Nephron (organoid): ENCODE measurements at regions not wholly inside any gene's neighbourhood (a gene's known extent, or its start where the extent isn't known, plus 50 kb on each side); places are given as distances from the start of the nearest gene placed in this dataset.

Source experiments
- H3K27ac Mint-ChIP-seq, 3 experiments: 2 replicates each; pipeline ENCODE4 v1.8.0; 2020; ENCODE audit warnings: mixed read lengths in 3 of 3, mild to moderate bottlenecking in 2 of 3, moderate library complexity in 1 of 3
- H3K27me3 Mint-ChIP-seq: 2 replicates; pipeline ENCODE4 v1.8.0; 2021; ENCODE audit warnings: low read depth, mild to moderate bottlenecking, moderate library complexity, mixed read lengths
- H3K36me3 Mint-ChIP-seq: 2 replicates; pipeline ENCODE4 v1.8.0; 2020; ENCODE audit warnings: low read depth, mixed read lengths
- H3K4me1 Mint-ChIP-seq: 2 replicates; pipeline ENCODE4 v1.8.0; 2020; ENCODE audit warnings: mixed read lengths
- H3K4me3 Mint-ChIP-seq, 3 experiments: 2 replicates each; pipeline ENCODE4 v1.8.0; 2020; ENCODE audit warnings: mild to moderate bottlenecking in 3 of 3, mixed read lengths in 3 of 3, moderate library complexity in 2 of 3
- H3K9me3 Mint-ChIP-seq: 2 replicates; pipeline ENCODE4 v1.8.0; 2020; ENCODE audit warnings: mixed read lengths
- TF ChIP-seq, protein P1 (sequence below), 3 experiments: fragments of 200-600 bp; sonication (generic); IDR thresholded peaks; one replicate each; pipeline ENCODE4 v1.5.0; 2021; ENCODE audit warnings: antibody characterized with exemption in 3 of 3; ENCODE audit not compliant: unreplicated experiment in 3 of 3

DNA sequence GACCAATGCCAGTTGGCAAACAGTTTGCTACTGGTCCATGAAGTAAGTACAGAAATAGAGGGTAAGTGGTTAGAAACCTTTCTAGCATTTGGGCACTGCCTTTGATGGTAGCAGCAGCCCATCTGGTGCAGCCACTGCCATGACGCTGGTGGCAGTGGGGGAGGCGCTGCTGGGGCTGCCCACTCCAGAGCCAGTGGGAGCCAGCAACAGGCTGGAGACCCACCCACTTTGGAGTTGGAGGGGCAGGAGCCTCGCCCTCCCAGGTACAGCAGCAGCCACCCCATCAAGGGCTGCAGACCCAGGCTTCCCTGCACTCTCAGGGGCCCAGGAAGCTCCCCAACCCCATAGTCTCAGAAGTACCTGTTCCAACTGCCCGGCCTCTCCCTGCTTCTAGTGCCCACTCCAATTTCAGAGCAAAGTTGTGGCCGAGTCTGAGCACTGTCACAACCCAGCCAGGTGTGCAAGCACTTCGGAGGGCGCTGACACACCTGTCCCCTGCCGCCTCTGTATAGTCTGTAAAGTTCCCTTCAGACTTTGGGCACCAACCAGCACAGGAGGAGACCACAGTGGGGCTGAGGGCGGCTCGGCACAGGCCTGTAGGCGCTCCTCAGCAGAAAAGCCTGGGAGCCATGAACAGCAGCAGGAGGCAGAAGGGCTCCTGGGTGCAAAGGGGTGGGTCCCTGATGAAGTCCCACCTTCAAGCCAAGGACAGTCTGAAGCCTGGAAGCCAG is 125.6 kb upstream of the CCDC150 start:
- no peaks in the 10 kb centered on the region for H3K9me3 Mint-ChIP-seq
- H3K36me3 Mint-ChIP-seq: no peaks in the 10 kb centered on the region
- TF ChIP-seq, protein P1, sequence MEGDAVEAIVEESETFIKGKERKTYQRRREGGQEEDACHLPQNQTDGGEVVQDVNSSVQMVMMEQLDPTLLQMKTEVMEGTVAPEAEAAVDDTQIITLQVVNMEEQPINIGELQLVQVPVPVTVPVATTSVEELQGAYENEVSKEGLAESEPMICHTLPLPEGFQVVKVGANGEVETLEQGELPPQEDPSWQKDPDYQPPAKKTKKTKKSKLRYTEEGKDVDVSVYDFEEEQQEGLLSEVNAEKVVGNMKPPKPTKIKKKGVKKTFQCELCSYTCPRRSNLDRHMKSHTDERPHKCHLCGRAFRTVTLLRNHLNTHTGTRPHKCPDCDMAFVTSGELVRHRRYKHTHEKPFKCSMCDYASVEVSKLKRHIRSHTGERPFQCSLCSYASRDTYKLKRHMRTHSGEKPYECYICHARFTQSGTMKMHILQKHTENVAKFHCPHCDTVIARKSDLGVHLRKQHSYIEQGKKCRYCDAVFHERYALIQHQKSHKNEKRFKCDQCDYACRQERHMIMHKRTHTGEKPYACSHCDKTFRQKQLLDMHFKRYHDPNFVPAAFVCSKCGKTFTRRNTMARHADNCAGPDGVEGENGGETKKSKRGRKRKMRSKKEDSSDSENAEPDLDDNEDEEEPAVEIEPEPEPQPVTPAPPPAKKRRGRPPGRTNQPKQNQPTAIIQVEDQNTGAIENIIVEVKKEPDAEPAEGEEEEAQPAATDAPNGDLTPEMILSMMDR (IDR thresholded peaks at IDR 0.05; ENCODE audit: unreplicated experiment in 3 of 3): no peak
- no peaks in the 10 kb centered on the region for H3K27me3 Mint-ChIP-seq
- H3K4me1 Mint-ChIP-seq: peaks cover 12% of the 10 kb centered on the region
- no peak overlapping the region for H3K4me3 Mint-ChIP-seq
- no peak overlapping the region for H3K27ac Mint-ChIP-seq

DNA sequence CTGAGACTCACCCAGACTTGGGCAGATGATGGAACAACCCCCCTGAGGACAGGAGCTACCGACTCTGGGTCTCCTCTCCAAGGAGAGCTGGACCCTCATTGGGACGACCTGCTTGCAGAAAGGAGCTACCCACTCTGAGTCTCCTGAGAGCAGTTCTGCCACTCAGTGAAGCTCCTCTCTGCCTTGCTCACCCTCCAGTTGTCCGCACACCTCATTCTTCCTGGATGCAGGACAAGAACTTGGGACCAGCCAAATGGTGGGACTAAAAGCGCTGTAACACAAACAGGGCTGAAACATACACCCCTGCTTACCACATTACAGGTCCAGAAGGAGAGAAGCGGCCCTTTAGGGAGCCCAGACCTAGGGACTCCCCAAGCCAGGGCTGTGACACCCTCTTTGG is 124.9 kb upstream of the CCDC150 start:
- no peaks in the 10 kb centered on the region for H3K27me3 Mint-ChIP-seq
- no peak overlapping the region for H3K4me3 Mint-ChIP-seq
- no peaks in the 10 kb centered on the region for H3K9me3 Mint-ChIP-seq
- TF ChIP-seq, protein P1 (IDR thresholded peaks at IDR 0.05; ENCODE audit: unreplicated experiment in 3 of 3): no peak
- peaks cover 12% of the 10 kb centered on the region for H3K4me1 Mint-ChIP-seq
- H3K27ac Mint-ChIP-seq: no peak overlapping the region
- no peaks in the 10 kb centered on the region for H3K36me3 Mint-ChIP-seq

DNA sequence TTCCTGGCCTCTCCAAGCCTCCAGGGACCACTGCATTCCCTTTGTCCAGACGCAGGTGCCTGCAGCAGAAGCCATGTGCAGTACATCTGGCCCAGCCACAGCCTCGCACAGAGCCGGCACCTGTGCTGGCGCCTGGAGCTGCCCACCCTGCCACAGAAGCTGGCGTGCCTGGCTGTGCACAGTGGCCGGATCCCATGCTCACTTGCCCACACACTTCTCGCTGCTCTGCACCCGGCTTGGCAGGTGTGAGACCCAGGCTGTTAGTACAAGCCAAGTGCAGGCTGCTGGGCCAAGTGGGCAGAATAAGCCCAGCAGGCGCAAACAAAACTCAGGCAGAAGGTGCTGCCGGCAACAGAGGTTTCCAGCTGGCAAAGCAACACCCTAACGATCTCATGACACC is 124.5 kb upstream of the CCDC150 start:
- no peaks in the 10 kb centered on the region for H3K27me3 Mint-ChIP-seq
- H3K9me3 Mint-ChIP-seq: no peaks in the 10 kb centered on the region

DNA sequence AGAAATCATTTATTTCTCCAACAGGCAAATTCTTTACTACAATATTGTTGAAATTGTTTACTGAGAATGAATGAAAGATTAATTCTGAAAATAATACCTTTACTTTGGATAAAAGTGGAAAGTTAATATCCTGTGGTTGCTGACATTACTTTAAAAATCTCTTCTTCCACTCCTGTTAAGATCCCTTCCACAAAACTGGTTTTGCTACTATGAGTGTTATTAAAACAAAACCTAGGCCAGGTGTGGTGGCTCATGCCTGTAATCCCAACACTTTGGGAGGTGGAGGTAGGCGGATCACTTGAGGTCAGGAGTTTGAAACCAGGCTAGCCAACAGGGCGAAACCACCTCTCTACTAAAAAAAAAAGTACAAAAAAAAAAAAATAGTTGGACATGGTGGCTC is 123.9 kb upstream of the CCDC150 start:
- Mint-ChIP-seq H3K27me3 (no peaks in the 10 kb centered on the region), H3K4me1 (peaks cover 9% of the 10 kb centered on the region), H3K36me3 (no peaks in the 10 kb centered on the region), H3K9me3 (no peaks in the 10 kb centered on the region), H3K4me3 (no peak overlapping the region), H3K27ac (no peak overlapping the region)
- TF ChIP-seq, protein P1 (IDR thresholded peaks at IDR 0.05; ENCODE audit: unreplicated experiment in 3 of 3): no peak

More for the DNA sequence above, 124.5 kb upstream of the CCDC150 start:
- Mint-ChIP-seq H3K4me1 (peaks cover 10% of the 10 kb centered on the region), H3K27ac (no peak overlapping the region), H3K36me3 (no peaks in the 10 kb centered on the region), H3K4me3 (no peak overlapping the region)
- TF ChIP-seq, protein P1 (IDR thresholded peaks at IDR 0.05; ENCODE audit: unreplicated experiment in 3 of 3): no peak

DNA sequence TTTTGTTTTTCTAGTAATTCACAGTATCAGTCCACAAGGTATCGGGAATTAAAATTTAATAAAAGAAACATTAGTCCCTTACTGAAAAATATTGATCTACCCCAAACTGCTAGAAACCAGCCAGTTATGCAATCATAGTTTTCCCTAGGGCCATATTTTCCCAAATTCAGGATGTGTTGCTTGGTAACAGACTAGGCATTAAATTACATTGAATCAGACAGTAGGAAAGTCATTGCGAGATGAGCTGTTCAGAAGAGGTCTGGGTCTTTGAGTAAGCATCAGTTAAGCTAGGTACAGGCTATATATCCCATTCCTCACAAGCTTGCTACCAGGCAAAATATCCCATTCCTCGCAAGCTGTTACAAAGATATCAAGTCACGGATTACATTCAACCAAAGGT is 123.0 kb upstream of the CCDC150 start:
- no peaks in the 10 kb centered on the region for H3K27me3 Mint-ChIP-seq
- no peaks in the 10 kb centered on the region for H3K36me3 Mint-ChIP-seq

More for the DNA sequence above, 123.0 kb upstream of the CCDC150 start:
- Mint-ChIP-seq H3K4me3 (no peak overlapping the region), H3K4me1 (peaks cover 6% of the 10 kb centered on the region), H3K9me3 (no peaks in the 10 kb centered on the region), H3K27ac (no peak overlapping the region)
- TF ChIP-seq, protein P1 (IDR thresholded peaks at IDR 0.05; ENCODE audit: unreplicated experiment in 3 of 3): no peak
